IMR-90 (cell line): ENCODE measurements at regions not wholly inside any gene's neighbourhood (a gene's known extent, or its start where the extent isn't known, plus 50 kb on each side); places are given as distances from the start of the nearest gene placed in this dataset.

Source experiments
- ATAC-seq: fragments of 200-7000 bp; cut with Tn5 transposase; 2 replicates; pipeline ENCODE4 v1.9.1; 2020; ENCODE audit warnings: low read depth, mild to moderate bottlenecking, moderate library complexity
- BruUV-seq: library from RNA; stranded (reverse); fragments of 400-500 nt; replicated peaks from 2 replicates; lab custom pipeline; 2021; lab: Mats Ljungman, UMichigan
- CTCF ChIA-PET: fragments of 300-600 bp; formaldehyde crosslinking; extraction: SDS; loops from one replicate; lab custom pipeline; 2021; ENCODE audit warnings: antibody characterized with exemption; lab: Yijun Ruan, JAX
- POLR2A ChIA-PET: fragments of 300-600 bp; sonication (Branson Sonifier 250); formaldehyde crosslinking; loops from one replicate; lab custom pipeline; 2022; ENCODE audit warnings: antibody characterized with exemption; ENCODE audit not compliant: unreplicated experiment; lab: Charles Lee
- DNase-seq: peaks from one replicate; pipeline ENCODE4 v3.0.0; 2013
- H2AFZ ChIP-seq: replicated peaks from 2 replicates; pipeline ENCODE3; 2013; ENCODE audit warnings: low read length, mild to moderate bottlenecking; ENCODE audit not compliant: poor library complexity
- H2AK5ac ChIP-seq: 2 replicates; pipeline ENCODE4 v1.6.1; 2013; ENCODE audit warnings: low read depth, low read length, inconsistent platforms
- H2AK9ac ChIP-seq: replicated peaks from 2 replicates; pipeline ENCODE3; 2013; ENCODE audit warnings: mild to moderate bottlenecking, low read depth, low read length, moderate library complexity; ENCODE audit not compliant: poor library complexity
- H2BK120ac ChIP-seq: 2 replicates; pipeline ENCODE4 v1.6.1; 2013; ENCODE audit warnings: low read depth, low read length, inconsistent platforms
- H2BK15ac ChIP-seq: 3 replicates; pipeline ENCODE4 v1.6.1; 2013; ENCODE audit warnings: low read depth, low read length, inconsistent platforms
- H2BK20ac ChIP-seq: 2 replicates; pipeline ENCODE4 v1.6.1; 2013; ENCODE audit warnings: low read depth, mild to moderate bottlenecking, inconsistent platforms, low read length, moderate library complexity
- H2BK5ac ChIP-seq: 2 replicates; pipeline ENCODE4 v1.6.1; 2013; ENCODE audit warnings: mild to moderate bottlenecking, low read depth, low read length, inconsistent platforms; ENCODE audit not compliant: poor library complexity, severe bottlenecking
- H3K14ac ChIP-seq: replicated peaks from 2 replicates; pipeline ENCODE4 v1.6.1; 2013; ENCODE audit warnings: low read depth, low read length, inconsistent platforms
- H3K18ac ChIP-seq: 2 replicates; pipeline ENCODE4 v1.6.1; 2013; ENCODE audit warnings: low read depth, low read length, control low read depth
- H3K23ac ChIP-seq: 2 replicates; pipeline ENCODE4 v1.6.1; 2013; ENCODE audit warnings: low read depth, low read length, inconsistent platforms
- H3K27ac ChIP-seq: 2 replicates; pipeline ENCODE4 v1.5.1; 2013; ENCODE audit warnings: mild to moderate bottlenecking, control low read depth, low read length; ENCODE audit not compliant: insufficient read depth
- H3K27me3 ChIP-seq: 2 replicates; pipeline ENCODE4 v1.6.1; 2013; ENCODE audit warnings: low read length; ENCODE audit not compliant: control insufficient read depth, insufficient read depth
- H3K36me3 ChIP-seq: 2 replicates; pipeline ENCODE4 v1.6.1; 2013; ENCODE audit warnings: low read length, mixed read lengths; ENCODE audit not compliant: control insufficient read depth, insufficient read depth
- H3K4ac ChIP-seq: 2 replicates; pipeline ENCODE4 v1.6.1; 2013; ENCODE audit warnings: low read depth, low read length, inconsistent platforms
- H3K4me1 ChIP-seq: 2 replicates; pipeline ENCODE4 v1.6.1; 2013; ENCODE audit warnings: low read length, mixed read lengths; ENCODE audit not compliant: control insufficient read depth, insufficient read depth
- H3K4me2 ChIP-seq: 2 replicates; pipeline ENCODE4 v1.6.1; 2013; ENCODE audit warnings: low read depth, mild to moderate bottlenecking, control low read depth, low read length, moderate library complexity
- H3K4me3 ChIP-seq: 2 replicates; pipeline ENCODE4 v1.5.1; 2013; ENCODE audit warnings: low read depth, mild to moderate bottlenecking, control low read depth, low read length, moderate library complexity; ENCODE audit not compliant: insufficient read depth
- H3K56ac ChIP-seq: 2 replicates; pipeline ENCODE4 v1.6.1; 2013; ENCODE audit warnings: low read length, inconsistent platforms; ENCODE audit not compliant: insufficient read depth; ENCODE audit errors: extremely low read depth
- H3K79me1 ChIP-seq, 2 experiments: 2 replicates each; pipeline ENCODE4 v1.6.1; 2013; ENCODE audit warnings: low read length in 2 of 2, inconsistent platforms in 1 of 2, low read depth in 1 of 2
- H3K9ac ChIP-seq: 2 replicates; pipeline ENCODE4 v1.6.1; 2013; ENCODE audit warnings: low read depth, low read length, control low read depth
- H3K9me1 ChIP-seq: 2 replicates; pipeline ENCODE4 v1.6.1; 2013; ENCODE audit warnings: low read length, inconsistent platforms; ENCODE audit not compliant: insufficient read depth
- H3K9me3 ChIP-seq: 2 replicates; pipeline ENCODE4 v1.6.1; 2013; ENCODE audit warnings: low read length; ENCODE audit not compliant: control insufficient read depth, insufficient read depth
- H4K20me1 ChIP-seq: 2 replicates; pipeline ENCODE4 v1.6.1; 2013; ENCODE audit warnings: low read length, inconsistent platforms; ENCODE audit not compliant: insufficient read depth
- H4K5ac ChIP-seq: 2 replicates; pipeline ENCODE4 v1.6.1; 2013; ENCODE audit warnings: mild to moderate bottlenecking, low read depth, low read length, control low read depth
- H4K8ac ChIP-seq, 2 experiments: 2 replicates each; pipeline ENCODE4 v1.6.1; 2013; ENCODE audit warnings: low read depth in 2 of 2, low read length in 2 of 2, control low read depth in 1 of 2, inconsistent platforms in 1 of 2
- H4K91ac ChIP-seq: 2 replicates; pipeline ENCODE4 v1.6.1; 2013; ENCODE audit warnings: low read depth, low read length, inconsistent platforms; ENCODE audit not compliant: insufficient read depth
- FOS ChIP-seq: fragments of 150-350 bp; IDR thresholded peaks from 2 replicates; pipeline ENCODE4 v1.6.1; 2016; ENCODE audit warnings: low read depth, low read length
- MAZ ChIP-seq: IDR thresholded peaks from 2 replicates; pipeline ENCODE4 v1.6.1; 2012; ENCODE audit warnings: low read depth, mild to moderate bottlenecking, low read length, improper control_type of control experiment, moderate library complexity, borderline replicate concordance
- MXI1 ChIP-seq: IDR thresholded peaks from 2 replicates; pipeline ENCODE4 v1.6.1; 2012; ENCODE audit warnings: low read depth, mild to moderate bottlenecking, low read length, moderate library complexity, borderline replicate concordance
- POLR2A ChIP-seq: IDR thresholded peaks from 2 replicates; pipeline ENCODE4 v1.6.1; 2012; ENCODE audit warnings: mild to moderate bottlenecking, low read depth, low read length
- RAD21 ChIP-seq: IDR thresholded peaks from 2 replicates; pipeline ENCODE4 v1.6.1; 2012; ENCODE audit warnings: low read length, improper control_type of control experiment
- WGBS, 2 experiments: methylation state at CpG; one replicate each; pipeline versions ENCODE4 v1.1.5 to v1.1.7; 2013; ENCODE audit warnings: missing lambda C conversion rate in 2 of 2; ENCODE audit not compliant: insufficient read length in 1 of 2; ENCODE audit errors: extremely low coverage in 2 of 2; 5-methylcytosine and 5-hydroxymethylcytosine counted together
- dilution Hi-C: fragments of 300-500 bp; cut with HindIII; formaldehyde crosslinking; loops from one replicate; pipeline ENCODE4 v1.14.3; 2018; ENCODE audit warnings: low sequenced_read_pairs; ENCODE audit not compliant: unreplicated experiment
- in situ Hi-C: fragments of 300-500 bp; cut with MboI; formaldehyde crosslinking; loops from 3 replicates; pipeline ENCODE4 v1.14.3; 2019; ENCODE audit warnings: low sequenced_read_pairs, inconsistent platforms, mixed read lengths
- intact Hi-C: fragments of 100-400 bp; cut with micrococcal nuclease; formaldehyde crosslinking; loops from 2 replicates; pipeline ENCODE4 v1.10.0; 2022
- TF ChIP-seq, protein P1 (sequence below): fragments of 150-350 bp; IDR thresholded peaks from 2 replicates; pipeline ENCODE4 v1.6.1; 2017; ENCODE audit warnings: mild to moderate bottlenecking, antibody characterized with exemption, low read length, low read depth
- TF ChIP-seq, protein P2 (sequence below): fragments of 150-350 bp; IDR thresholded peaks from 2 replicates; pipeline ENCODE4 v1.6.1; 2016; ENCODE audit warnings: low read depth, mild to moderate bottlenecking, low read length, moderate library complexity, borderline replicate concordance
- TF ChIP-seq, protein P3 (sequence below): conservative IDR thresholded peaks from 2 replicates; pipeline ENCODE4 v1.5.1; 2012; ENCODE audit warnings: mild to moderate bottlenecking, low read depth, low read length, improper control_type of control experiment

DNA sequence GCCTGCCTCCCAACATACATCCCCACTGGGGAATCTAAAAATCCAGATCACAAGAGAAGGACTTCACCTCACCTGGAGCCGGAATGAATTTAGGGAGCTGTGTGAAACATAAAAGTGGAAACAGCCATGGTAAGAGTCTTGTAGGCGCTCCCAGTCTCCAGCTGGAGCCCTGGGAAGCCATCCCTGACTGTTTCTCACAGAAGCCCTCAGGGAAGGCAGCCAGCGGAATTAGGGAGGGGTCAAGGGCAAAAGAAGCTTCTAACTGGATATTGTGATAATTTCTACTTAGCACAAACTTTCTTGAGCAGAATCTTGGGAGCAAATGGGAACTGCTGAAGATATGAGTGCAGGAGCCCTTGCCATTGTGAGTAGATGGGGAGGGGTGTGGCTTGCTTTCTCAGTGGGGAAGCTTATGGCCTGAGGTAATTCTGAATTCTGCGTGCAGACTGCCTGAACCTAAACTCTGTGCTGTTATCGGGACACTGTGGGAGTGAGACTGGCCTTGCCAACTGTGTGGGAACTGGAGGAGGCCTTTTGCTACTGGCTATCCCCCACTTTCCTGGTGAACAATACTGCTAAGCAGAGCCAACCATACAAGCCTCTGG lies 174.4 kb upstream of the SMC2 start:
- no TSS peak for BruUV-seq
- no peak for ATAC-seq
- H3K9ac ChIP-seq = no peak overlapping the region
- no peak for TF ChIP-seq FOS
- no peak for TF ChIP-seq RAD21
- TF ChIP-seq, protein P1, sequence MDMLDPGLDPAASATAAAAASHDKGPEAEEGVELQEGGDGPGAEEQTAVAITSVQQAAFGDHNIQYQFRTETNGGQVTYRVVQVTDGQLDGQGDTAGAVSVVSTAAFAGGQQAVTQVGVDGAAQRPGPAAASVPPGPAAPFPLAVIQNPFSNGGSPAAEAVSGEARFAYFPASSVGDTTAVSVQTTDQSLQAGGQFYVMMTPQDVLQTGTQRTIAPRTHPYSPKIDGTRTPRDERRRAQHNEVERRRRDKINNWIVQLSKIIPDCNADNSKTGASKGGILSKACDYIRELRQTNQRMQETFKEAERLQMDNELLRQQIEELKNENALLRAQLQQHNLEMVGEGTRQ = no peak
- TF ChIP-seq MXI1 = no peak
- TF ChIP-seq MAZ = no peak
- TF ChIP-seq POLR2A = no peak
- TF ChIP-seq, protein P2, sequence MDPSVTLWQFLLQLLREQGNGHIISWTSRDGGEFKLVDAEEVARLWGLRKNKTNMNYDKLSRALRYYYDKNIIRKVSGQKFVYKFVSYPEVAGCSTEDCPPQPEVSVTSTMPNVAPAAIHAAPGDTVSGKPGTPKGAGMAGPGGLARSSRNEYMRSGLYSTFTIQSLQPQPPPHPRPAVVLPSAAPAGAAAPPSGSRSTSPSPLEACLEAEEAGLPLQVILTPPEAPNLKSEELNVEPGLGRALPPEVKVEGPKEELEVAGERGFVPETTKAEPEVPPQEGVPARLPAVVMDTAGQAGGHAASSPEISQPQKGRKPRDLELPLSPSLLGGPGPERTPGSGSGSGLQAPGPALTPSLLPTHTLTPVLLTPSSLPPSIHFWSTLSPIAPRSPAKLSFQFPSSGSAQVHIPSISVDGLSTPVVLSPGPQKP = no peak
- TF ChIP-seq, protein P3, sequence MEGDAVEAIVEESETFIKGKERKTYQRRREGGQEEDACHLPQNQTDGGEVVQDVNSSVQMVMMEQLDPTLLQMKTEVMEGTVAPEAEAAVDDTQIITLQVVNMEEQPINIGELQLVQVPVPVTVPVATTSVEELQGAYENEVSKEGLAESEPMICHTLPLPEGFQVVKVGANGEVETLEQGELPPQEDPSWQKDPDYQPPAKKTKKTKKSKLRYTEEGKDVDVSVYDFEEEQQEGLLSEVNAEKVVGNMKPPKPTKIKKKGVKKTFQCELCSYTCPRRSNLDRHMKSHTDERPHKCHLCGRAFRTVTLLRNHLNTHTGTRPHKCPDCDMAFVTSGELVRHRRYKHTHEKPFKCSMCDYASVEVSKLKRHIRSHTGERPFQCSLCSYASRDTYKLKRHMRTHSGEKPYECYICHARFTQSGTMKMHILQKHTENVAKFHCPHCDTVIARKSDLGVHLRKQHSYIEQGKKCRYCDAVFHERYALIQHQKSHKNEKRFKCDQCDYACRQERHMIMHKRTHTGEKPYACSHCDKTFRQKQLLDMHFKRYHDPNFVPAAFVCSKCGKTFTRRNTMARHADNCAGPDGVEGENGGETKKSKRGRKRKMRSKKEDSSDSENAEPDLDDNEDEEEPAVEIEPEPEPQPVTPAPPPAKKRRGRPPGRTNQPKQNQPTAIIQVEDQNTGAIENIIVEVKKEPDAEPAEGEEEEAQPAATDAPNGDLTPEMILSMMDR = no peak
- H3K79me1 ChIP-seq = no peaks in the 10 kb centered on the region
- CTCF ChIA-PET = no interaction called here
- no peak overlapping the region for H2BK20ac ChIP-seq
- H2BK15ac ChIP-seq = no peak overlapping the region
- in situ Hi-C loops = no loop called here
- no peak overlapping the region for H3K4ac ChIP-seq
- H4K20me1 ChIP-seq = no peaks in the 10 kb centered on the region
- H3K4me3 ChIP-seq = no peak overlapping the region
- no peak overlapping the region for H2AK5ac ChIP-seq
- no peaks in the 10 kb centered on the region for H3K36me3 ChIP-seq
- dilution Hi-C loops = no loop called here
- no CpG with 5 or more reads among the region's 5 CpGs for WGBS, 2 experiments
- H3K23ac ChIP-seq = no peak overlapping the region
- H4K5ac ChIP-seq = no peak overlapping the region
- no peak overlapping the region for H2BK120ac ChIP-seq
- no peak overlapping the region for H3K27ac ChIP-seq
- H3K9me1 ChIP-seq = no peaks in the 10 kb centered on the region
- no peak overlapping the region for H3K56ac ChIP-seq
- no peak overlapping the region for H3K4me2 ChIP-seq
- POLR2A ChIA-PET = no interaction called here
- H3K18ac ChIP-seq = no peak overlapping the region
- peaks cover 11% of the 10 kb centered on the region for H3K9me3 ChIP-seq
- no peak for DNase-seq
- H4K8ac ChIP-seq = no peak overlapping the region
- H2BK5ac ChIP-seq = no peak overlapping the region
- intact Hi-C loops = no loop called here
- no peak overlapping the region for H2AFZ ChIP-seq
- H3K27me3 ChIP-seq = no peaks in the 10 kb centered on the region
- no peak overlapping the region for H4K91ac ChIP-seq
- no peak overlapping the region for H3K14ac ChIP-seq
- H3K4me1 ChIP-seq = no peaks in the 10 kb centered on the region
- H2AK9ac ChIP-seq = no peak overlapping the region
